ENCODE measurements at regions not wholly inside any gene's neighbourhood (a gene's known extent, or its start where the extent isn't known, plus 50 kb on each side); places are given as distances from the start of the nearest gene placed in this dataset.

DNA sequence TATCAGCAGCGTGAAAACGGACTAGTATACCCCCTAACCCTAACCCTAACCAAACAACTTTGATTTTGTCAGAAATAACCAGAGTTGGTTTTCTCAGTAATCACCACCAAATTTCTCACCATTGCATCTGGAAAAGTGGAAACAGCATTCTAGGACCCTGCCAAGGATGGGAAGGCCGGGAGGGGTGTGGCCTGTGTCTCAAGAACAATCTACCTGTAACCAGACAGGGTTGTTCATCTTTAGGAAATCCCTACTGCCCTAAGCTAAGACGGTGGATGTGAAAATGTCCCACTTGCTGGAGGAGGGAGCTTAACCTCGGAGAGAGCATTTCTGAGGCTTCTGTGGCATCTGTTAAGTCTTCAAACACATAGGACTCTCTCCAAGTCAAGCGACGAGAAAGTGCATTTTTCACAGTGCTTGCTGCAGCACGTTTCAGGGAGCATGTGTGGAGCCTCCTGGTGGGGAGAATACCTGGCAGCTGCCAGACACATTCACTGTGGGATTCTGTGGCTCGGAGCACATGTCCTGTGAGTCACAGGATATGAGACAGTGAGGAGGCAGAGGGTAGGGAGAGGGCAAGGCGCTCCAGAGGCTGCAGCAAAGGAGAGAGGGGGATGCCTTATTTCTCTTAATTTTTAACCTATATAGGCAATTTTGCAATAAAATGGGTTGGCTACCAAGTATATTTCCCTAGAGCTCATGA lies 207.5 kb downstream of the SPP2 start:
- Histone ChIP-seq H3K9me3 (ENCODE audit: control insufficient read depth, insufficient read depth, low read length) (no peaks in the 10 kb centered on the region), H3K27ac (ENCODE audit: low read length) (no peak overlapping the region), H3K27me3 (ENCODE audit: control insufficient read depth, insufficient read depth, low read length) (no peaks in the 10 kb centered on the region), H3K4me3 (ENCODE audit: low read length) (no peak overlapping the region), H3K4me1 (ENCODE audit: control insufficient read depth, insufficient read depth, low read length) (peaks cover 7% of the 10 kb centered on the region), H3K36me3 (ENCODE audit: control insufficient read depth, insufficient read depth, low read length) (no peaks in the 10 kb centered on the region)
- TF ChIP-seq, protein P1, sequence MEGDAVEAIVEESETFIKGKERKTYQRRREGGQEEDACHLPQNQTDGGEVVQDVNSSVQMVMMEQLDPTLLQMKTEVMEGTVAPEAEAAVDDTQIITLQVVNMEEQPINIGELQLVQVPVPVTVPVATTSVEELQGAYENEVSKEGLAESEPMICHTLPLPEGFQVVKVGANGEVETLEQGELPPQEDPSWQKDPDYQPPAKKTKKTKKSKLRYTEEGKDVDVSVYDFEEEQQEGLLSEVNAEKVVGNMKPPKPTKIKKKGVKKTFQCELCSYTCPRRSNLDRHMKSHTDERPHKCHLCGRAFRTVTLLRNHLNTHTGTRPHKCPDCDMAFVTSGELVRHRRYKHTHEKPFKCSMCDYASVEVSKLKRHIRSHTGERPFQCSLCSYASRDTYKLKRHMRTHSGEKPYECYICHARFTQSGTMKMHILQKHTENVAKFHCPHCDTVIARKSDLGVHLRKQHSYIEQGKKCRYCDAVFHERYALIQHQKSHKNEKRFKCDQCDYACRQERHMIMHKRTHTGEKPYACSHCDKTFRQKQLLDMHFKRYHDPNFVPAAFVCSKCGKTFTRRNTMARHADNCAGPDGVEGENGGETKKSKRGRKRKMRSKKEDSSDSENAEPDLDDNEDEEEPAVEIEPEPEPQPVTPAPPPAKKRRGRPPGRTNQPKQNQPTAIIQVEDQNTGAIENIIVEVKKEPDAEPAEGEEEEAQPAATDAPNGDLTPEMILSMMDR (IDR thresholded peaks at IDR 0.05), result no peak
- Mint-ChIP-seq H3K4me3 (no peak overlapping the region), H3K4me1 (peaks cover 10% of the 10 kb centered on the region in 2 donors), H3K36me3 (no peaks in the 10 kb centered on the region), H3K27me3 (ENCODE audit: low read depth in 2 of 2) (no peaks in the 10 kb centered on the region), H3K27ac (no peak overlapping the region), H3K9me3 (no peaks in the 10 kb centered on the region)
- 71% methylated on average over 9 of the region's 10 CpGs for WGBS (ENCODE audit: insufficient coverage)
- peak in 1 of 2 donors; percentile 28 for DNase-seq
- no peak for ATAC-seq
- intact Hi-C loops (cut with micrococcal nuclease), result no loop called here

DNA sequence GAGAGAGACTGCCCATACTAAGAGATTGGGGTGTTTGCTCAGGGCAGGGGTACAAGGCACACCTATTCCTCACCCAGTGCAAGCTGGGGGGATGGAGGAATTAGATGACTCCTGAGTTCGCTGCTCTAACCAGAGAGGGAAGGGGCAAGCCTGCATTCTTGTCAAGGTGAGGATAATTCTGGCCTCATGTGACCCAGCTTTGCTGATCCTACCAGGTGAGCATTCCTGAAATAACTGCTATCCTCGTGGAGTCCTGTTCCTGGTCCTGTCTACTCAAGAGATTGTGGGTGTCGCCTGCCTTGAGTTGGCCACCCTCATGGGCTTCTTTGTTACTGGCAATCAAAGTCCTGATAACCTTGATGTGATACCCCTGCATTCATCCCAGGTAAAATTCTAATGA lies 206.0 kb downstream of the SPP2 start:
- TF ChIP-seq, protein P1 (IDR thresholded peaks at IDR 0.05), result no peak
- Histone ChIP-seq H3K27me3 (ENCODE audit: control insufficient read depth, insufficient read depth, low read length) (no peaks in the 10 kb centered on the region), H3K9me3 (ENCODE audit: control insufficient read depth, insufficient read depth, low read length) (no peaks in the 10 kb centered on the region), H3K36me3 (ENCODE audit: control insufficient read depth, insufficient read depth, low read length) (no peaks in the 10 kb centered on the region), H3K4me3 (ENCODE audit: low read length) (no peak overlapping the region), H3K27ac (ENCODE audit: low read length) (no peak overlapping the region), H3K4me1 (ENCODE audit: control insufficient read depth, insufficient read depth, low read length) (peaks cover 7% of the 10 kb centered on the region)
- H3K4me1 Mint-ChIP-seq, result peaks cover 9% of the 10 kb centered on the region in 2 donors
- WGBS (ENCODE audit: insufficient coverage), result 78% methylated on average over 3 of the region's 3 CpGs
- H3K4me3 Mint-ChIP-seq, result no peak overlapping the region
- ATAC-seq (no peak), DNase-seq (no peak)
- H3K9me3 Mint-ChIP-seq, result no peaks in the 10 kb centered on the region
- intact Hi-C loops (cut with micrococcal nuclease), result no loop called here
- no peaks in the 10 kb centered on the region for H3K36me3 Mint-ChIP-seq
- no peak overlapping the region for H3K27ac Mint-ChIP-seq
- H3K27me3 Mint-ChIP-seq (ENCODE audit: low read depth in 2 of 2), result no peaks in the 10 kb centered on the region

DNA sequence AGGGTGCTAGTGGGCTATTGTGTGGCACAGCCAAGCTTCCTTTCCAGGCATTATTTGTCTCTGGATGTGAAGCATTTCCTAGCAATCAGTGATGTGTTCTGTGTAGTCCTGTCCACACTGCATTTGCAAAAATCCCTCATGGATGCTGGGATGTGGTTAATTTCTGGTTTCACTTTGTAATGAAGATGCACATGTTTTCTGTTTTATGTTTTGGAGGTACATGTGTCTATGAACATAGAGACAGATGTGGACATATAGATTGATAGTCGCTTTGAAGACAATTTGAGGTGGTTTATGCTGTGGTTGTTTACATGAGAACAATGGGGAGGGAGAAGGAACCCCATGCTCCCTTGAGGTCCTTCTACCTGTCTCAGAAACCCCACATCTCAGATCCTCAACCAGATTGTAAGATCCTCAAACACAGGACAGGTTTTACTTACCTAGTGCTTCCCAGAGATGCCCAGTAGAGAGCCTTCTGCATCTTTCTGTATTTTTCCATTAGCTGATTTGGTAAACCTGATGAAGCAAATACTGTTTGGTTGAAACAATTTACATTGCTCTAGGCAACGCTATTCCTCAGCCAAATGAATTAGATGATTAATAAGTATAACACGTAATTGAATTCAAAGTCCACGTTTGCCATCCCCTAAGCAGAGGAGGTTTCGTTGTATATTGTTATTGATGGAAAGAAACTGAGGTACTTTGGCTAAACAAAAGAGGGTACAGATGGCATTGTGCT lies 204.4 kb downstream of the SPP2 start:
- TF ChIP-seq, protein P1 (IDR thresholded peaks at IDR 0.05), result no peak
- Mint-ChIP-seq H3K4me1 (peaks cover 4 to 9% of the 10 kb centered on the region in 2 donors), H3K27me3 (ENCODE audit: low read depth in 2 of 2) (no peaks in the 10 kb centered on the region), H3K9me3 (no peaks in the 10 kb centered on the region), H3K4me3 (no peak overlapping the region), H3K27ac (no peak overlapping the region), H3K36me3 (no peaks in the 10 kb centered on the region)
- DNase-seq (no peak), ATAC-seq (no peak)
- H3K9me3 ChIP-seq (ENCODE audit: control insufficient read depth, insufficient read depth, low read length), result no peaks in the 10 kb centered on the region
- no peak overlapping the region for H3K4me3 ChIP-seq (ENCODE audit: low read length)
- H3K36me3 ChIP-seq (ENCODE audit: control insufficient read depth, insufficient read depth, low read length), result no peaks in the 10 kb centered on the region
- H3K27me3 ChIP-seq (ENCODE audit: control insufficient read depth, insufficient read depth, low read length), result no peaks in the 10 kb centered on the region
- 91% methylated on average over 5 of the region's 5 CpGs for WGBS (ENCODE audit: insufficient coverage)
- no peak overlapping the region for H3K27ac ChIP-seq (ENCODE audit: low read length)
- H3K4me1 ChIP-seq (ENCODE audit: control insufficient read depth, insufficient read depth, low read length), result peaks cover 4% of the 10 kb centered on the region
- intact Hi-C loops (cut with micrococcal nuclease), result no loop called here

Data from natural killer cell (primary cell).